WTC11 (cell line): ENCODE measurements at regions not wholly inside any gene's neighbourhood (a gene's known extent, or its start where the extent isn't known, plus 50 kb on each side); places are given as distances from the start of the nearest gene placed in this dataset.

Source experiments
- ATAC-seq: fragments of 200-7000 bp; cut with Tn5 transposase; 2 replicates; pipeline ENCODE4 v1.10.0; 2021; ENCODE audit warnings: mild to moderate bottlenecking, moderate library complexity
- CTCF ChIA-PET: fragments of 300-600 bp; sonication (Branson Sonifier 250); formaldehyde crosslinking; loops from one replicate; lab custom pipeline; 2021; ENCODE audit warnings: antibody characterized with exemption; lab: Charles Lee
- POLR2A ChIA-PET: fragments of 350-600 bp; sonication (Branson Sonifier 250); formaldehyde crosslinking; loops from one replicate; lab custom pipeline; 2021; ENCODE audit warnings: antibody characterized with exemption; lab: Charles Lee
- DNase-seq: peaks from one replicate; pipeline ENCODE4 v3.0.0; 2021; ENCODE audit warnings: low spot score
- H3K27ac Mint-ChIP-seq: 2 replicates; pipeline ENCODE4 v1.8.0; 2021; ENCODE audit warnings: mixed read lengths
- H3K27me3 Mint-ChIP-seq: 2 replicates; pipeline ENCODE4 v1.8.0; 2021; ENCODE audit warnings: low read depth, mild to moderate bottlenecking, moderate library complexity, mixed read lengths
- H3K36me3 Mint-ChIP-seq: 2 replicates; pipeline ENCODE4 v1.8.0; 2021; ENCODE audit warnings: mixed read lengths
- H3K4me1 Mint-ChIP-seq: 2 replicates; pipeline ENCODE4 v1.8.0; 2022; ENCODE audit warnings: mixed read lengths
- H3K4me3 Mint-ChIP-seq: 2 replicates; pipeline ENCODE4 v1.8.0; 2021; ENCODE audit warnings: mild to moderate bottlenecking, moderate library complexity, mixed read lengths
- H3K9me3 Mint-ChIP-seq: 2 replicates; pipeline ENCODE4 v1.8.0; 2021; ENCODE audit warnings: mixed read lengths
- CTCF ChIP-seq: fragments of 200-600 bp; IDR thresholded peaks from 2 replicates; pipeline ENCODE4 v1.8.0; 2022; ENCODE audit warnings: antibody characterized with exemption
- ELF4 ChIP-seq: sonication (generic); formaldehyde crosslinking; IDR thresholded peaks from 2 replicates; pipeline ENCODE4 v1.8.1; 2022; ENCODE audit warnings: low read depth, mild to moderate bottlenecking, moderate library complexity, missing genetic modification reagents
- GTF2I ChIP-seq: fragments of 250-450 bp; sonication (Bioruptor Pico); conservative IDR thresholded peaks from 2 replicates; pipeline ENCODE4 v1.4.0; 2021; ENCODE audit warnings: mild to moderate bottlenecking
- IRF2 ChIP-seq: sonication (generic); formaldehyde crosslinking; IDR thresholded peaks from 2 replicates; pipeline ENCODE4 v1.8.0; 2022; ENCODE audit warnings: low read depth, missing genetic modification reagents, borderline replicate concordance
- MYBL2 ChIP-seq: sonication (generic); formaldehyde crosslinking; IDR thresholded peaks from 2 replicates; pipeline ENCODE4 v1.8.1; 2023; ENCODE audit warnings: mild to moderate bottlenecking, moderate library complexity, missing genetic modification reagents
- NFE2L1 ChIP-seq: sonication (generic); formaldehyde crosslinking; IDR thresholded peaks from 2 replicates; pipeline ENCODE4 v1.8.1; 2023; ENCODE audit warnings: missing genetic modification reagents
- TP53 ChIP-seq: sonication (generic); formaldehyde crosslinking; IDR thresholded peaks from 2 replicates; pipeline ENCODE4 v1.8.1; 2023; ENCODE audit warnings: mild to moderate bottlenecking, missing genetic modification reagents
- USF1 ChIP-seq: sonication (generic); formaldehyde crosslinking; IDR thresholded peaks from 2 replicates; pipeline ENCODE4 v1.8.0; 2022; ENCODE audit warnings: mild to moderate bottlenecking, missing genetic modification reagents
- ZNF263 ChIP-seq: sonication (generic); formaldehyde crosslinking; IDR thresholded peaks from 2 replicates; pipeline ENCODE4 v1.8.1; 2022; ENCODE audit warnings: low read depth, mild to moderate bottlenecking, moderate library complexity, missing genetic modification reagents
- ZNF512 ChIP-seq: sonication (generic); formaldehyde crosslinking; IDR thresholded peaks from 2 replicates; pipeline ENCODE4 v1.8.1; 2022; ENCODE audit warnings: missing genetic modification reagents, borderline replicate concordance
- TF ChIP-seq, protein P1 (sequence below): sonication (generic); formaldehyde crosslinking; IDR thresholded peaks from 2 replicates; pipeline ENCODE4 v1.8.0; 2023; ENCODE audit warnings: mild to moderate bottlenecking, missing genetic modification reagents
- TF ChIP-seq, protein P2 (sequence below): sonication (generic); formaldehyde crosslinking; IDR thresholded peaks from 2 replicates; pipeline ENCODE4 v1.8.1; 2023; ENCODE audit warnings: mild to moderate bottlenecking, missing genetic modification reagents
- TF ChIP-seq, protein P3 (sequence below): sonication (generic); formaldehyde crosslinking; IDR thresholded peaks from 2 replicates; pipeline ENCODE4 v1.8.1; 2022; ENCODE audit warnings: low read depth, mild to moderate bottlenecking, moderate library complexity, missing genetic modification reagents, borderline replicate concordance

GRCh38 chr5:25964009-25964372 lies 1074.4 kb downstream of the CDH9 start:
- Mint-ChIP-seq H3K27me3 (no peaks in the 10 kb centered on the region), H3K36me3 (peaks cover 19% of the 10 kb centered on the region), H3K4me1 (peaks cover 11% of the 10 kb centered on the region), H3K4me3 (no peak overlapping the region), H3K27ac (no peak overlapping the region), H3K9me3 (peaks cover 31% of the 10 kb centered on the region)
- CTCF ChIA-PET: no interaction called here
- no peak for TF ChIP-seq IRF2 (CRISPR knock-in tag)
- TF ChIP-seq, protein P1, sequence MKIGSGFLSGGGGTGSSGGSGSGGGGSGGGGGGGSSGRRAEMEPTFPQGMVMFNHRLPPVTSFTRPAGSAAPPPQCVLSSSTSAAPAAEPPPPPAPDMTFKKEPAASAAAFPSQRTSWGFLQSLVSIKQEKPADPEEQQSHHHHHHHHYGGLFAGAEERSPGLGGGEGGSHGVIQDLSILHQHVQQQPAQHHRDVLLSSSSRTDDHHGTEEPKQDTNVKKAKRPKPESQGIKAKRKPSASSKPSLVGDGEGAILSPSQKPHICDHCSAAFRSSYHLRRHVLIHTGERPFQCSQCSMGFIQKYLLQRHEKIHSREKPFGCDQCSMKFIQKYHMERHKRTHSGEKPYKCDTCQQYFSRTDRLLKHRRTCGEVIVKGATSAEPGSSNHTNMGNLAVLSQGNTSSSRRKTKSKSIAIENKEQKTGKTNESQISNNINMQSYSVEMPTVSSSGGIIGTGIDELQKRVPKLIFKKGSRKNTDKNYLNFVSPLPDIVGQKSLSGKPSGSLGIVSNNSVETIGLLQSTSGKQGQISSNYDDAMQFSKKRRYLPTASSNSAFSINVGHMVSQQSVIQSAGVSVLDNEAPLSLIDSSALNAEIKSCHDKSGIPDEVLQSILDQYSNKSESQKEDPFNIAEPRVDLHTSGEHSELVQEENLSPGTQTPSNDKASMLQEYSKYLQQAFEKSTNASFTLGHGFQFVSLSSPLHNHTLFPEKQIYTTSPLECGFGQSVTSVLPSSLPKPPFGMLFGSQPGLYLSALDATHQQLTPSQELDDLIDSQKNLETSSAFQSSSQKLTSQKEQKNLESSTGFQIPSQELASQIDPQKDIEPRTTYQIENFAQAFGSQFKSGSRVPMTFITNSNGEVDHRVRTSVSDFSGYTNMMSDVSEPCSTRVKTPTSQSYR (CRISPR knock-in tag): no peak
- TF ChIP-seq GTF2I: no peak
- no peak for TF ChIP-seq TP53
- no peak for TF ChIP-seq CTCF
- no peak for TF ChIP-seq ELF4 (CRISPR knock-in tag)
- no peak for TF ChIP-seq MYBL2 (CRISPR knock-in tag)
- no peak for TF ChIP-seq ZNF263 (CRISPR knock-in tag)
- TF ChIP-seq ZNF512 (CRISPR knock-in tag): no peak
- TF ChIP-seq, protein P2, sequence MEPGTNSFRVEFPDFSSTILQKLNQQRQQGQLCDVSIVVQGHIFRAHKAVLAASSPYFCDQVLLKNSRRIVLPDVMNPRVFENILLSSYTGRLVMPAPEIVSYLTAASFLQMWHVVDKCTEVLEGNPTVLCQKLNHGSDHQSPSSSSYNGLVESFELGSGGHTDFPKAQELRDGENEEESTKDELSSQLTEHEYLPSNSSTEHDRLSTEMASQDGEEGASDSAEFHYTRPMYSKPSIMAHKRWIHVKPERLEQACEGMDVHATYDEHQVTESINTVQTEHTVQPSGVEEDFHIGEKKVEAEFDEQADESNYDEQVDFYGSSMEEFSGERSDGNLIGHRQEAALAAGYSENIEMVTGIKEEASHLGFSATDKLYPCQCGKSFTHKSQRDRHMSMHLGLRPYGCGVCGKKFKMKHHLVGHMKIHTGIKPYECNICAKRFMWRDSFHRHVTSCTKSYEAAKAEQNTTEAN (CRISPR knock-in tag): no peak
- TF ChIP-seq, protein P3, sequence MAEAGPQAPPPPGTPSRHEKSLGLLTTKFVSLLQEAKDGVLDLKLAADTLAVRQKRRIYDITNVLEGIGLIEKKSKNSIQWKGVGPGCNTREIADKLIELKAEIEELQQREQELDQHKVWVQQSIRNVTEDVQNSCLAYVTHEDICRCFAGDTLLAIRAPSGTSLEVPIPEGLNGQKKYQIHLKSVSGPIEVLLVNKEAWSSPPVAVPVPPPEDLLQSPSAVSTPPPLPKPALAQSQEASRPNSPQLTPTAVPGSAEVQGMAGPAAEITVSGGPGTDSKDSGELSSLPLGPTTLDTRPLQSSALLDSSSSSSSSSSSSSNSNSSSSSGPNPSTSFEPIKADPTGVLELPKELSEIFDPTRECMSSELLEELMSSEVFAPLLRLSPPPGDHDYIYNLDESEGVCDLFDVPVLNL (CRISPR knock-in tag): no peak
- POLR2A ChIA-PET: no interaction called here
- no peak for DNase-seq
- ATAC-seq: no peak

DNA sequence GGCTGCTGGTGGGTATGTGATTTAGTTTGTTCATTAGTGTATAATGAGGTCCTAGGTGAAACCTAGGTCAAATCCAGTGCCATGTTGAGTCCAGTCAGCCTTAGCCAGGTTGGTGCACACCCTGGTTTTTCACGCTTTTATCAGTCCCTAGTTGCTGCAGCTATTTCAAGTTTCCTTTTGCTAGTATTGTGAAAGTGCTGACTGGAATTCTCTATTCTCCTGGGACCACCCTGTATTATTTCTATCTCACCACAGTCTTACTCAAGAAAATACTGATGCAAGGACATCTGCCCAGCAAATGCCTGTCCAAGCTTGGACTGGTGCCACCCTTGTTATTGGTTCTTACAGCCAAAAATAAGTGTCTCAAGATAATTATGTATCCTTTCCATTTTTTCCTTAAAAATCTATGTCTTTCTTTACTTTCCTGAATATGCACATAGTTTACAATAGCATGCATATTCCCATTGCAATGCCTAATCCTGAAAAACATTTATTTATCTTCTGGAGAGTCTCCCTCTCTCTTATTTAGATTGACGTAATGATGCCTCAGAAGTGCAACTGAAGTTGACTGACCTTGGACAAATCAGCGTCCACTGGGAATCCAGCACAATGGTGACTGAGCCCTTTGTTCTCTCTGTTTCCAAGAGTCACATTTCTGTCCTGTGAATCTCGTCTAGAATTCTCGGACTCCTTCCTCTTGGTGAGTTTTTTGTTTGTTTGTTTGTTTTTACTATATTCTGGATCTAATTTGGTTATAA lies 1075.0 kb downstream of the CDH9 start:
- DNase-seq (no peak), ATAC-seq (no peak)
- Mint-ChIP-seq H3K4me1 (peaks cover 11% of the 10 kb centered on the region), H3K4me3 (no peak overlapping the region)
- ChIA-PET POLR2A (no interaction called here), CTCF (no interaction called here)
- TF ChIP-seq USF1 (CRISPR knock-in tag) (no peak), NFE2L1 (no peak)
- TF ChIP-seq, all 79 proteins: peak for 0
- H3K27ac Mint-ChIP-seq: no peak overlapping the region
- peaks cover 14% of the 10 kb centered on the region; the same call in 1 of the 2 replicates for H3K36me3 Mint-ChIP-seq
- peaks cover 26% of the 10 kb centered on the region for H3K9me3 Mint-ChIP-seq
- H3K27me3 Mint-ChIP-seq: no peaks in the 10 kb centered on the region
